MCF 10A (cell line): ENCODE measurements at regions not wholly inside any gene's neighbourhood (a gene's known extent, or its start where the extent isn't known, plus 50 kb on each side); places are given as distances from the start of the nearest gene placed in this dataset.

Source experiments
- BruUV-seq: library from RNA; stranded (reverse); fragments of 400-500 nt; replicated peaks from 2 replicates; lab custom pipeline; 2021; lab: Mats Ljungman, UMichigan
- CTCF ChIA-PET: fragments of 300-600 bp; sonication (Branson Sonifier 250); formaldehyde crosslinking; extraction: SDS; loops from one replicate; lab custom pipeline; 2021; ENCODE audit warnings: antibody characterized with exemption, inconsistent platforms; lab: Yijun Ruan, JAX
- POLR2A ChIA-PET: fragments of 300-600, 350-650 bp; sonication (Branson Sonifier 250); formaldehyde crosslinking; extraction: SDS; loops from one replicate; lab custom pipeline; 2020; ENCODE audit warnings: antibody characterized with exemption, inconsistent platforms; lab: Yijun Ruan, JAX
- DNase-seq: peaks from one replicate; pipeline ENCODE4 v3.0.0-alpha.2; 2018; ENCODE audit not compliant: unreplicated experiment
- H3K27ac Mint-ChIP-seq: one replicate; pipeline ENCODE4 v1.8.0; 2022; ENCODE audit warnings: mild to moderate bottlenecking, low read depth, mixed read lengths; ENCODE audit not compliant: unreplicated experiment
- H3K27me3 Mint-ChIP-seq: one replicate; pipeline ENCODE4 v1.8.0; 2022; ENCODE audit warnings: mixed read lengths; ENCODE audit not compliant: insufficient read depth, unreplicated experiment
- H3K36me3 Mint-ChIP-seq: one replicate; pipeline ENCODE4 v1.8.0; 2022; ENCODE audit warnings: mild to moderate bottlenecking, moderate library complexity, mixed read lengths; ENCODE audit not compliant: insufficient read depth, unreplicated experiment
- H3K4me1 Mint-ChIP-seq: one replicate; pipeline ENCODE4 v1.8.0; 2022; ENCODE audit warnings: mixed read lengths; ENCODE audit not compliant: insufficient read depth, unreplicated experiment
- H3K4me3 Mint-ChIP-seq: one replicate; pipeline ENCODE4 v1.8.0; 2022; ENCODE audit warnings: mild to moderate bottlenecking, moderate library complexity, mixed read lengths; ENCODE audit not compliant: unreplicated experiment
- H3K9me3 Mint-ChIP-seq: one replicate; pipeline ENCODE4 v1.8.0; 2022; ENCODE audit warnings: mixed read lengths; ENCODE audit not compliant: unreplicated experiment
- CTCF ChIP-seq: fragments of 200-600 bp; IDR thresholded peaks from one replicate; pipeline ENCODE4 v1.8.0; 2022; ENCODE audit warnings: antibody characterized with exemption, mild to moderate bottlenecking; ENCODE audit not compliant: unreplicated experiment
- intact Hi-C: fragments of 100-400 bp; cut with micrococcal nuclease; formaldehyde crosslinking; loops from 2 replicates; pipeline ENCODE4 v1.14.1; 2022

DNA sequence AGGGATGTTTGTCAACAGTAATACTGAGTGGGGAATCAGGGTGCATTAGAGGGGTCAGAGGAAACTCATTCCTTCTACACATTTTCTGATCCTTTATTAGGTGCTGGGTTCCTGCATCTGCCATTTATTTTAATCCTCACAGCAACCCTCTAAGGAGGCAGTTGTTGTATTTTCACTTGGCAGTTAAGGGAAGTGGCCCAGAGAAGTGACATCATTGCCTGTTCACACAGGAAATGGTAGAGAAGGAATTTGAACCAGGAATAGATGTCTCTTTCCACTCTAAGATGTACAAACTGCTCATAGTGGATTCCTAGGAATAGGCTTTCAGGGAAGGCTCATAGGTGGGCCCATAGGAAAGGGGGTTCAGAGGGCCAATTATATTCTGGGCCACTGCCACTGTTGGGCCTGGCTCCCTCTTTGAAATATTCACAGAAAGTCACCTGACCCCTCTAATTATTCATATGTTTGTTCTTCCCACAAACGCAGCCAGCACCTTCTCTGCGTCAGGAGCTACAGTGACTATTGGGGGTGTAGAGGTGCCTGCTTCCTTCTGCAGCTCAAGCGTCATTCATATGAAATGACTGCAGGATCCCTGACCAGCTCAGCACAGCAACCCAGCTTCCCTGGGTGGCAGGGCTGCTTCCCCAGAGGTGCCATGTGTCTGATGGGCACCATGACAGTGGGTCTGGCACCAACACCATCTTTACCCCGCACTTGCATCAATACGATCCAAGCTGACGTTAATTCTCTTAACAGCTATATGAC is 163.9 kb upstream of the SMAD3 start:
- intact Hi-C loops: loop anchor here (5.0 kb wide), 1 partner anchor 284 kb away; no protein-coding TSS in a partner anchor
- no peak for DNase-seq
- Mint-ChIP-seq H3K27ac (no peak overlapping the region), H3K4me3 (no peak overlapping the region), H3K9me3 (peaks cover 4% of the 10 kb centered on the region), H3K4me1 (peaks cover 22% of the 10 kb centered on the region), H3K27me3 (no peaks in the 10 kb centered on the region), H3K36me3 (peaks cover 6% of the 10 kb centered on the region)
- CTCF ChIA-PET: interaction anchor here (0.5 to 1.0 kb wide), 4 partner anchors 25 to 279 kb away, joined by 3 to 4 read pairs (median 4); no protein-coding TSS in a partner anchor
- POLR2A ChIA-PET: interaction anchor here (0.6 kb wide), 1 partner anchor 199 kb away, joined by 3 read pairs; the partner anchor contains the start of gene SMAD6
- BruUV-seq: no TSS peak
- TF ChIP-seq CTCF: no peak

DNA sequence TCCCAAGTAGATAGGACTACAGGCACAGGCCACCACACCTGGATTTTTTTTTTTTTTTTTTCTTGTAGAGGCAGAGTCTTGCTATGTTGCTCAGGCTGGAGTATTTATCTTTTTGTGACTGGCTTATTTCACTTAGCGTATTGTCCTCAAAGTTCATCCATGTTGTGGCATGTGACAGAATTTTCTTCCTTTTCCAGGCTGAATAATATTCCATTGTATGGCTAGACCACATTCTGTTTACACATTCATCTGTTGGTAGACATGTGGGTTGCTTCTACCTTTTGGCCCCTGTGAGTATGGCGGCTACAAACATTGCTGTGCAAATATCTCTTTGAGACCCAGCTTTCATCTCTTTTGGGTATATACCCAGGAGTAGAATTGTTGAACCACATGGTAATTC is 160.2 kb upstream of the SMAD3 start:
- intact Hi-C loops: no loop called here
- Mint-ChIP-seq H3K27ac (no peak overlapping the region), H3K27me3 (no peaks in the 10 kb centered on the region), H3K4me3 (no peak overlapping the region), H3K36me3 (peaks cover 6% of the 10 kb centered on the region), H3K9me3 (peaks cover 4% of the 10 kb centered on the region), H3K4me1 (peaks cover 11% of the 10 kb centered on the region)
- TF ChIP-seq CTCF: no peak
- ChIA-PET POLR2A (no interaction called here), CTCF (interaction anchor here (0.9 to 2.7 kb wide), 2 partner anchors 13 to 27 kb away, joined by 3 to 9 read pairs; no protein-coding TSS in a partner anchor)
- DNase-seq: no peak
- BruUV-seq: no TSS peak

GRCh38 chr15:66905954-66906353 is 159.4 kb upstream of the SMAD3 start:
- intact Hi-C loops: no loop called here
- peaks cover 6% of the 10 kb centered on the region for H3K36me3 Mint-ChIP-seq
- H3K9me3 Mint-ChIP-seq: peaks cover 4% of the 10 kb centered on the region
- no TSS peak for BruUV-seq
- no peak for DNase-seq
- no peaks in the 10 kb centered on the region for H3K27me3 Mint-ChIP-seq
- peaks cover 10% of the 10 kb centered on the region for H3K4me1 Mint-ChIP-seq
- ChIA-PET CTCF (interaction anchor here (0.6 kb wide), 1 partner anchor 40 kb away, joined by 4 read pairs; no protein-coding TSS in a partner anchor), POLR2A (interaction anchor here (0.7 kb wide), 1 partner anchor 83 kb away, joined by 3 read pairs; no protein-coding TSS in a partner anchor)
- no peak for TF ChIP-seq CTCF
- no peak overlapping the region for H3K4me3 Mint-ChIP-seq
- H3K27ac Mint-ChIP-seq: no peak overlapping the region

GRCh38 chr15:66906668-66907614 is 158.5 kb upstream of the SMAD3 start:
- POLR2A ChIA-PET: no interaction called here
- Mint-ChIP-seq H3K27me3 (no peaks in the 10 kb centered on the region), H3K9me3 (peaks cover 4% of the 10 kb centered on the region), H3K36me3 (peaks cover 6% of the 10 kb centered on the region), H3K27ac (peak overlapping the region; percentile 5), H3K4me1 (peaks cover 6% of the 10 kb centered on the region), H3K4me3 (no peak overlapping the region)
- TF ChIP-seq CTCF: no peak
- no peak for DNase-seq
- intact Hi-C loops: no loop called here
- no TSS peak for BruUV-seq
- CTCF ChIA-PET: interaction anchor here (0.6 to 1.3 kb wide), 2 partner anchors 14 to 23 kb away, joined by 3 to 4 read pairs; no protein-coding TSS in a partner anchor
